Stimulated activated CD8-positive, alpha-beta memory T cell treated with anti-CD3 and anti-CD28 coated beads, Interleukin-12 subunit alpha, Interleukin-12 subunit beta, amount 100 ng/mL, for 24 hours (primary cell): ENCODE measurements at regions not wholly inside any gene's neighbourhood (a gene's known extent, or its start where the extent isn't known, plus 50 kb on each side); places are given as distances from the start of the nearest gene placed in this dataset.

Source experiments
- DNase-seq: peaks from one replicate; pipeline ENCODE4 v3.0.0-alpha.2; 2020; ENCODE audit errors: extremely low read depth

DNA sequence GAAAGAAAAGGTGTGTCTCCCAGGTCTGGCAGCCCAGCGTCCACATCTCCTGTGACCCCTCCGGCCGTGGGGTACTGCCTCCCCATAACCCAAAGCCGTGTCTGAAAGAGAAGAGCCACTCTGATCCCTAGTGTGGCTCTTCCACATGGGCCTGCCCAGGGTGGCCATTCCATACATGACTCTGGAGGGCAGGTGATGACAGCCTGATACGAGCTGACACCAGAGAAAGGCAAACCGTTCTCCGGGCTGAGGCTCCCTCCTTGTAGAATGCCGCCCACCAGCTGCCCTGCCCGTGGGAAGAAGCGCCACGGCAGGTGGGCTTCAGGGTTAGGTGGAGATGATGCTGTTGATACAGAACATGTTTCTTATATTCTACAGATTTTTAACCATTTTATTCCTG lies 451.6 kb upstream of the SALL3 start:
- no peak for DNase-seq

DNA sequence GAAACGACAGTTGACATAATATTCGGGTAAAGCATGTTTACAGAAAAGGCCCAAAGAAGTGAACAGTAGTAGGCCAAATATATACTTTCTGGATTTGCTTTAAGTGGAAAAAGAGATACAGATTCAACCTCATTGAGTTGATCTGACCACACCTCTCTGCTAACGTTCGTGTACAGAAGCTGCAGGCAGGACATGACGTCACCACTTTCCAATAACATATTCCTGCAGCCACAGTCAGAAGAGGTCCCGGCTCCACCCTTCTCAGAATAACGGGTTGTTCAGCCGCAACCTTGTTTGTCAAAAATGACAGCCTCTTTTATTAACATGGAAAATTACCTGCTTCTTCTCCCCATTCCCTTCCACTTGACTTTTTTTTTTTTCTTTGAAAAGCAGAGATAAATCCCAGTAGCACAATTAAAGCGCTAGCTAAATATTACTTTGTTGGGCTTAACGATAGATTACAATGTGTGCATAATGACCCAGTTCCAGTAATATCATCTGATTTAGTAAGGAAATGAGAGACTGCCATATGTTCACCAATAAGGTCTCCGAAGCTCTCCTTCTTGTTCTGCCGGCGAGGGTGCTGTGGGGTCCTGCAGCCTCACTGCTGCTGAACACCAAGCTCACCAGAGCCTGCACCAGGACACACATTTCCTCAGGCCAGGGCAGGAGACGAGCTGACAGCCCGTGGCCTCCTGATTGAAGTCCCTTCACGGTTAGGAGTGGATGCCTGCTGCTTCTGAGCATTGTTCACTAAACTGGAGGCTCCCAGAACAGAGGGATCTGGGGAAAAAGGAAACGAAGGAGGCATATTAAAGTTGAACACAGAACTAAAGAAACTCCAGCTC lies 451.0 kb upstream of the SALL3 start:
- no peak for DNase-seq

DNA sequence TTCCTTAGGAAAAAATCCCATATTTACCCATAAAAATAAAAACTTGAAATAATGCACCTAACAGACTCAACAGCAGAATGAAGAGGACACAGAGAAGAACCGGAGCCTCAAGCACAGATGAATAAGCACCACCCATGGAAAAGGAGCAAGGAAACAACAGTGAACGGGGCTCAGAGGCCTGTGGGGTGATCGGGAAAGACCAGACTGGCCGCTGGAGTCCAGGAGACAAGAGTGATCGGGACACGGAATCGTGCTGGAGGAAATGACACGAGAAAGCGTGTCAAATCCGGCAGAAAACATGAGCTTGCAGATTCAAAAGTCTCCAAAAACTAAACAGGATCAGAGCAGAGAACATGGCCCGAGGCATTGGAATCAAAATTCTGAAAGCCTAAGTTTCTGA lies 448.0 kb upstream of the SALL3 start:
- DNase-seq = no peak

DNA sequence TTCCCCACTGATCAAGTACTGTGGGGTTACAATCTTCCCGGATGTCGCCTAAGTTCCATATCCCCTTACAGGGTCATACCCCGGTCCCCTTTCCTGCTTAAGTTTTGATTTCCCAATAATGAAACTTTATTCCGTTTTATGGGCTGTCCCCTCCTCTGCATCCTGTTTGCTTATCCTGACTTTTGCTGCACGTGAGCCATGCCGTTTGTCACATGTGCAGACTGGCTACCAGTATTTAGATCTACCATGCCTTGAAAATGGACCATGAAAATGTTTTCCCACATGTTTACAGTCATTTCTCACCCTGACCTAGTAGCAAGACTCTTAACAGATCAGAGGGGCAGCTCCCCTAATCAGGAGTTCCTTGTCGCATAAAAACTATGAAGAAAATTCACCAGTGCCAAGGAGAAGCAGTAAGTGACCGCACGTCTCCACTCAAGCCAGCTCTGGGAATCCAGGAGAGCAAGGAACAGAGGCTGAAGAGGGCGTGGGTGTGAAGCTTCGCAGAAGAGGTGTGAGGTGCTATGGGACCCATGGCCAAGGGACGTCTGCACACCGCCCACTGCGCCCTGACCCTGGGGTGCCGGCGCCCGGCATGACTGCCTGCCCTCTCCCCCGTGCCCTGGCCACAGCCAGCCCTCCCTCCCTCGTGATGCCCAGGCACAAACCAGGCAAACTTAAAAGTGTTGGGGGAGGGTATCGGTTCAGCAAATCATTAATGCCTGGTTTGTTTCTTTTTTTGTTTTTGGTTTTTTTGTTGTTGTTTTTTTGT lies 440.8 kb upstream of the SALL3 start:
- no peak for DNase-seq

DNA sequence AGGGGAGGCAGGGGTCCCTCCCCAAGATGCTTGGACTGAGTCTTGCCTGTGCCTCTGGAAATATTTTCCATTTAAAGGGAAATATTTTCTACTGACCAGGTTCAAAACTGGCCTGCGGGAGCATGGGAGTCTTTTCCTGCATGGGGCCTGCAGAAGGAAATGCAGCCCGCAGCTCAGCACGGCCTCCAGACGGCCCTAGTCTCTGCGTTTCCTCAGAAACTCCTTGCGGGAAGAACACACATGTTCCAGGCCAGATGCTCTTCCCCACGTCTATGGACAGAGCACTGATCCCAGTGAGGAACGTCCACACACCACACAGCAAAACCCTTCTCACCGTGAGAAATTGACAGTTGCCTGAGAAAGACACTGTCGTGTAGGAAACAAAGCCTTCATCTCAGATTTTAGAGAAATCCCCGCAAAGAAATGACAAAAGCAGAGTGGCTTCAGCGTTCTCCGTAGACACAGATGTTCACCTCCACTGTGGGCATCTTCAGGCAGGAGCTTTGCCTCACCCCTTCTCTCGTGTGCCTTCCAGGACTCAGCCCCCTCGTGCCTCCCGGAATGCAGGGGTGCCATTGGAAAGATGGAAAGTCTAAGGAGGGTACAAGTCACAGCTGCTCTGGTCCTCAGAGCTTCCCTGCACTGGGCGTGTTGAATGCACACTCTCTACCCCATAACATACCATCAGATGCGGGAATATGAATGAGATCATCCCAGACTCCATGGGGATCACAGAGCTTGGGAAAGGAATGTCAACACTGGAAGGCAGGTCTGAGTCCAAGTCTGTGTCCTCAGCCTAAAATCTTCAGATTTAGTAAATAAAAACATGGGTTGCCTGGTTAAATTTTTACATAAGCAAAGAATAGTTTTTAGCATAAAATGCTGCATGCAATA lies 438.7 kb upstream of the SALL3 start:
- no peak for DNase-seq

DNA sequence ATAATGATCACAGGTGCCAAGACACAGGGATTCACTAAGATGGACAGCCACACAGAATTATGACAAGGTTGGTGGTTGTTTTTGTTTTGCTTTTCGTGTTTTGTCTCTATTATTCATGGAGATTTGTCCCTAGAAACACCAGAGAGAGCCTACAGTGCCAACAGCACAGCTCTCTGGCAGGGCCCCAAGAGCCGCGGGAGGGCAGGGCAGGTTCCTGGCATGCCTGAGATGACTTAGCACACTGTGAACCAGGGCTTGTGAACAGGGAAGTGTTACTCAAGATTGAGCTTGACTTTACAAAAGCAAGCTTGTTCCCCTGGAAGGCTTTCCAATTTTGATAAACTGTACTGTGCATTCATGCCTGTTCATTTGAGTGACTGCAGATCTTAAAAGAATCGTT lies 437.4 kb upstream of the SALL3 start:
- no peak for DNase-seq

DNA sequence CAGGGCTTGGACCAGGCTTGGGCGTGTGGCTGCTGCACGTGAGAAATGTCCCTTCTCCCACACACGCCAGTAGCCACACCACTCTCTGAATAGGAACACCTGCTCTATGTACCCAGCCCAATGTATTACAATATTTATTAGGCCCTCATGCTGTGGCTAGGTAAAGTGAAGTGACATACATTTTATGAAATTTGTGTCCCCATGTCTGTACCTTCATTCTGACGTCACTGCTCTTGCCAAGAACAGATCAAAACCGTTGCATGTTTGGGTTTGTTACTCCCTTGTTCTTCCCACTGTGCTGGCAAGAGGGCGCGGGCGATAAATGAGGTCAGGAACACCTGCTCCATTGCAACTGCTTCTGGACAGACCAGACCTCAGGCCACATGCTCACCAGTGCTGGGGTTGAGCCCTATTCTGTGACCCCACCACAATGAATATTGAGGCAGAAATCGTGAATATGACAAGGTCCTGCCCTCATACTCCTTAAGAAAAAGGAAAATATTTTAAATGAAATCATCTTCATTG lies 436.4 kb upstream of the SALL3 start:
- DNase-seq = no peak

DNA sequence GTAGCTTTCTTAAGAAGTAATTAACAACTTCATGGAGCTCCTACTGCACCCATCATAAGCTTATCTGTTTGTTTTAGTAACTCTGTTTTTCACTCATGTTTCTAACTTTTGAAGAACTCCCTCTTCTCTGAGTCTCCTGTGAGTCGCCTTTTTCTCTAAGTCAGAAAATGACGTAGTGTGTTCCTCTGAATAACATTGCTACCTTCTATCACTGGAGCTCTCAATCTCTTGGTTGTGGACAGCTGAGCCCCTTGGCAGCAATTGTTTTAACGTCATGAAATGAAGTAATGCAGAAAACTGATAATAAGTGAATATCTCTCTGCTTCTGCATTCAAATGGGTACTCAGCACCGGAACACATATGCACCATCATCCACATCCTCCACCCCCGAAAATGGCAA lies 433.3 kb upstream of the SALL3 start:
- no peak for DNase-seq

DNA sequence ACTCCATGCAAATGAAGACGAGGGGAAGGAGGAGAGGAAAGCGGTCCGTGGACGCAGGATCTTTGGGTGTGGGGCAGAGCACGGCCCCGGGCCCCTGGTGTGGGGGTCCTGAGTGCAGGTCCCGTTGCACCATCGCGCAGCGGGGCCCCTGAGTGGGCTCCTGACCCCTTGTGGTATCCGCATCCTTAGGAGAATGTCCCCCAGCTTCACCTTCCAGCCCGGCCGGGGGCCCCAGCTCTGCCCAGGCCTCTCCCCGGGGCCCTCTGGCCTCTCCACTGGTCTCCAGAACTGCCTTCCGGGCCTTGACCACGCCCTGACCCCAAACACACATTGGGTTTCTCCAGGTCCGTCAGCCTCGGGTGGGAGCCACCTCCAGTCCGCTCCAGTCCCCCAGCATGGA lies 431.8 kb upstream of the SALL3 start:
- no peak for DNase-seq

DNA sequence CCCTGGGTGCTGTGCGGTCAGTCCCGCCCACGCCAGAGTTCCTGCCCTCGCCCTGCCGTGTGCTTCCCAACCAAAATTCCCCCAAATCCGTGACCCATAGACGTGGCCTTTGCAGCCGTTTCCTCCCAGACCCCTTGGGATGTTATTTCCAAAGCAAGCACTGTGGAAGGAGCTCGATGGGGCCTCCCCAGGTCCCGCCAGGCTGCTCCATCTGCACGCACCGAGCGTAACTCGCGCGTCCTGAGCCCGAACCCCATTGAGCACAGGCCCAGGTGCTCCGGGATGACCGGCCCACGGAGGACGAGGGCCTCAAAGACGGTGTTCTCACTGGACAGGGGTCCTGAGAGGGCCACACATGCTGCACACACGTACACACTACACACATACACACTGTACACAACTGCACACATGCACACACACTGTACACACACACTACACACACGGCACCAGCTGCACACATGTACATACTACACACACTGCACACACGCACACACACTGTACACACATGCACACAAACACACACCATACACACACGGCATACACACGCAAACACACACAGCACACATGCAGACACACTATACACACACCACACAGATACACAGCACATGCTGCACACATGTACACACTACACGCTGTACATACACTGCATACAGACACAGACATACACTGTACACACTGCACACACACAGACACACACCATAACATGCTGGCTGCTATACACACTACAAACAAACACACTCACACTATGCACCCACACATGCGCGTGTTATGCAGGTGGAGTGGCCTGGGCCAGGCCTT lies 431.2 kb upstream of the SALL3 start:
- no peak for DNase-seq

DNA sequence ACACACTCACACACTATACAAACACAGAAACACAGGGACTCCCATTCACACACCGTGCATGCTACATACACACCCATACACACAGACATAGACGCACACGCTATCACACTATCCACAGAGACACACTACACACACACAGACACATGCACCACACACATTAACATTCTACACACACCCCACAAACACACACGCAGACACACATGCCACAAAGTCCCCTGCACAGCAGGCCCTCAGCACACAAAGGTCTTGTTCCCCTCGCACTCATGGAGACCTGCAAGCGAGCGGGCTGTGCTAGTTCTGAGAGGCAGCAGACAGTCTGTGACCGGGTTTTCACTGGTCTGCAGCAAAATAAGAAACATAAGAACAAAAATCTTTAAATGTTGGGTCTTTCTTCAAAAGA lies 429.6 kb upstream of the SALL3 start:
- DNase-seq = no peak

DNA sequence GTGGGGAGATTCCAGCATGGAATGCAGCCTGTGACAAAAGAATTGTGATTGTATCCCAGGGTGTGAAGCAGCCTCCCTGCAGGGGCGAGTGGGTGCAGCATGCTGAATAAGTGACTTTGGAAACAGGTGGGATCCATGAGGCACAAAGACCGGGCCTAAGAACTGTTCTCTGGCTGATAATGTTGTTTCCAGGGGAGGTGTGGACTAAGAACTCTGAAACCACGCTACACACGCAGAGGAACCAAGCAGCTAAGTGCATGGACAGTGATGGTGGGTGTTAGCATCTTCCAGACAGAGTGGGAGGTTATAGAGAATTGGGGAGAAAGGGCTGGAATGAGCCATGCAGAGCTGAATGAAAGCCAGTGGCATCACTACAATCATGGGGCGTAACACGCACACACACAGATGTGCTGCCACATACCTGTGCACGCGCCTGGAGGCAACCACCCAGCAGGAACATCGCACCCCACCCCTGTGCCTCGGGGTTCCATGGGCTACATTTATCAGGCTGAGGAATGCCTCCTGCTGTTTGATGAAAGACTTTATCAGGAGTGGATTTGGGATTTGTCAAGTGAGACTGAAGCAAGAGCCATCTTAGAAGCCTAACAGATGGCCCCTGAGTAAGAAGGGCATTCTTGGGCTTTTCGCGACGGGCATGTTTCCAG lies 424.5 kb upstream of the SALL3 start:
- DNase-seq = no peak

DNA sequence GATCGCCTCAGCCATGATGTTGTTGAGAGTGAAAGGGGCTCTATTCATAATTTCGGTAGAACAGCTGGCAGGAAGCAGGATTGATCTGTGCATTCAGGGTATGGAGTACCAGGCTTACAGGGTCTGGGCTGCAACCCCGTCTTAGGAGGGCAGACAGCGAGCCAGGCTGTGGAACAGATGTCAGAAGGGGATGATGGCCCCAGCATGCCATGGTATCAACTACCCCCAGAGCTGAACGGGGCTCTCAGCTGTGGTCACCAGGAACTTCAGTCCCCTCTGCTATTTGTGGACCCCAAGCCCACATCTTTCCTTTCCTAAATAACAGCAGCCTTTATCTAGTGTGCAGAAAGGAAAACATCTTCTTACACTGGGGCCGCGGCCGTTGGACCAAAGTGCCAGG lies 422.2 kb upstream of the SALL3 start:
- DNase-seq = no peak

DNA sequence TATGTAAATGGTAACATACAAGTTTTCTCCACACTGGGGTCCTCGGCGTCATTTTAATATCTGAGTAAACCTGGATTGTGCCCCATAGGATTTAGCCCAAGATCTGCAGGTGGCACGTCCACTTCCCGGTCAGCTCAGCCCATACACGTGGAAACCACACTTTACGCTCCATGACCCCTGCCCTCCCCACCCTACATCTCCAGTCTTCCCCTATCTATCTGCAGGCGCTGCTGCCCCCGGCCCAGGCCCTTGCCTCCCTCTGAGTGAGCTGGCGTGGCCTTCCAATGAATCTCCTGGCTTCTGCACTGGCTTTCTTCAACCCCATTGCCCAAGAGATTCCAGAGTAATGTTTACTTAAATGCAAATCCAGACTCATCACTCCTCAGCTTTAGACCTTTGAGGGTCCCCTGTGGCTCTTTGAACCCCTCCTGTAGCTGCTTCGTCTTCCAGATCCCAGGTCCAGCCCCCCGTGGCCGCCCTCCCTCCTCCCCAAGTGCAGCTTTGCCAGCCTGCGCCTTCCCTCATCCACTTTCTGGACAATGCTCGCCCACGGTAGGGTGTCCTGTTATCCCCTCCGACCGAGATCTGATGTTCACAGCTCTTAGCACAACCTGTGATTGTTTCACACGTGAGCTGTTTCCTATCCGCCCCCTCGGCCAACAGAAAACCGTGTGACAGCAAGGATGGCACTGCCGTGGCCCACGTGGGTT lies 421.4 kb upstream of the SALL3 start:
- DNase-seq = no peak

DNA sequence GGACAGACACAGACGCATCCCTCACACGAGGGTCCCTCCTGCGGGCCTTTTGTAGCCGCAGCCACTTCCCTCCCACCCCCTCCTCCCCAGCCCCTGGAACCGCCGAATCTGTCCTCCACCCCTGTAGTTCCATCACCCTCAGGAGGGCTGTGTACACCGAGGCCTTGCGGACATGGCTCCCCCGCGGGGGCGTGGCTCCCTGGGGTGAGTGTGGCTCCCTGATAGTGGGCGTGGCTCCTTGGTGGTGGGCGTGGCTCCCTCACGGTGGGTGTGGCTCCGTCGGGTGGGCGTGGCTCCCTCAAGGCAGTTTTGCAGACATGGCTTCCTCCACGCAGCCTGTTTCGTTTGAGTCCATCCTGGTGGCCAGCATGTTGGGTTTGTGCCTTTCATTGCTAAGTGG lies 420.7 kb upstream of the SALL3 start:
- DNase-seq = no peak

DNA sequence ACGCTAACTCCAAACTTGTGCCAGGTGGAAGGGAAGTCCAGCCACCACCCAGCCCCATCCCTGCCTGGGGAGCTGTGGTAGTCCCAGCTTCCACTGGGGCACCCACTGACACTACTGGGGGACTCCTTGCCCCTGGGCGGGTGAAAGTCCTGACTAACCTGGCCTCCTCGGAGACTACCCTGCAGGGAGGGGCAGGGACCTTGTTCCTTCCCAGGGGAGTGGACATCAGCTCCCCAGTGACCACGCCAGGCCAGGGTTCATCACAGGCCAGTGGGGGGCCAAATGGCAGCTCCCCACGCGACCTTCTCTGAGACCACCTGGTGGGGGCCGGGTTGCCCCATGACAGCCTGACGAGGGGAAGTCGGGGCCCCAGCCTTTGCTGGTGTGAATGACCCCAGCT lies 420.0 kb upstream of the SALL3 start:
- DNase-seq = no peak

DNA sequence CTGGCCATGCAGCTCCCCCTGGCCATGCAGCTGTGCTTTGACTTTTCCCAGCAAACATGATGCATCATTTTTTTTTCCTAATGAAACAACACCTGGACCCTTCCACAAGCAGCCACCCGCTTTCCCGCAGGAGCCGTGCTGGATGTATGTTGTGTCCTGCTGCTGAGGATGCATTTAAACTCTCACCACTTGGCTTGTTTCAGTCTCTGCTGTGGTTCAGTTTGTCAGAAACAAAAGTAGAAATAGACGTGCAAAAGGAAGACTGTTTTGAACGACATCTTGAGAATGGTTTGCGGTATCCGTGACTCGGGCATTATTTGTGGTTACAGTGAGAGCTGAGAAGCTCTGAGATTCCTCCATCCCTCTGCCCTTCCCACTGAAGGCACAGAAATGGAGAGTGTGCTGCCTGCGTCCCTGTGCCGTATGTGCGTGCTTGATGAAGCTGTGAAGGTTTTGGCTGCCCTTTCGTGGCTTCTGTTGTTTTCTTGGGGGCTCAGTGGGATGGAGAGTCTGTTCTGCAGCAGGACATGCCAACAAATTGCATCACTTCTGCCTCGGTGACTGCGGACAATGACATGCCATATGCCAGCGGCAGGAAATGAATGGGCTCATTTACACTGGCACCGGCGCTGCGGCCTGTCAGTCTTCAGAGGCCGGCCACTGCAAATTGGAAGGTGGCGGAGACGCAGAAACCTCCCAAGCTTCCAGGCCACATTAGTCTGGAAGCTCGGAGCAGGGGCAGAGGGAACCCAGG lies 417.7 kb upstream of the SALL3 start:
- DNase-seq = no peak

DNA sequence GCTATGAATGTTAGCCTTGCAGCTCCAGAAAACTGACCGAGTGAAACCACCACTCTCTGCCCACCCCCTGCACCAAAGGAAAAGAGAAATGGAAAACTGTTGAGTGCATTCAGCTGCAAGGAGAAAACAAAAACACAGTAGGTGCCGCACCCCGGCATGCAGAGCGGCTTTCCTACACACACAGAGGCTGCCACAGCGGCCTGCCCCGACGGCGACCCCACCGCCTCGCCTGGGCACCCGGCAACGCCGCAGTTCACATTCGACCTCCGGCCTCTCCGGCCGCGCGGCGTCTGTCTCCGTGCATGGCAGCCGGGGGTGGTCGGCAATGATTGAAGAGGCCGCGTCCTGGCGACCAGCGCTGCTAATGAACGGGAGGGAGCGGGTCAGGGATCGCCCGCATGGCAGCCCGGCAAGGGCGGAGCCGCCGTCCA lies 417.1 kb upstream of the SALL3 start:
- no peak for DNase-seq

DNA sequence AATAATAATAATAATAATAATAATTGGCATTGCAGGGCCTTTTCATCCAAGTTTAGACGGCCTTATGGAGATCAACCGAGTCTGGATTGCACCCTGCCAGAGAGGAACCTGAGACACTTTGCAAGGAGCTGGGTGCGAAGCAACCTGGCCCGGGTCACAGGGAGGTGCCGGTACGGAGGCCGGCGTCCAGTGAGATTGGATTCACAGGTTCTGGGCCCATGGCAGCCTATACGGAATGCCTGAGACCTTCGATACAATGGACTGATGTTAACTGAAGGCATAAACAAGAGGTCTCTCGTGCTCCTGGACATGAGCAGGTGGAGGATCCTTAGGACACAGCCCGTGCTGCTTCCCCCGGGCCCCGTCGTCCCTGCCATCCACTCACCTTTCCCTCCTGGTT lies 416.5 kb upstream of the SALL3 start:
- DNase-seq = no peak
